ENCODE measurements at regions not wholly inside any gene's neighbourhood (a gene's known extent, or its start where the extent isn't known, plus 50 kb on each side); places are given as distances from the start of the nearest gene placed in this dataset.
A peak's percentile ranks its signal among the peaks of the same experiment; 100 is the strongest.

GRCh38 chr18:72985686-72986085, 117.9 kb upstream of the NETO1 start:
- H3F3A ChIP-seq (ENCODE audit: low read depth), result no peaks in the 10 kb centered on the region
- H3K9me2 ChIP-seq (replicated peaks; ENCODE audit: low read depth, low read length), result no peaks in the 10 kb centered on the region
- H3K4me3 ChIP-seq (ENCODE audit: low read length, poor library complexity, severe bottlenecking), result no peak overlapping the region
- no peak overlapping the region for H3K9ac ChIP-seq (ENCODE audit: low read depth, low read length, poor library complexity, severe bottlenecking)
- peak overlapping the region; percentile 24 for H3K4me2 ChIP-seq (ENCODE audit: low read depth, low read length, poor library complexity, severe bottlenecking)
- peaks cover 3% of the 10 kb centered on the region for H3K4me1 ChIP-seq (ENCODE audit: insufficient read depth, low read length, poor library complexity, severe bottlenecking)
- TF ChIP-seq CTCF (conservative IDR thresholded peaks at IDR 0.05; ENCODE audit: low read length), result no peak
- no peak for TF ChIP-seq EZH2phosphoT487 (IDR thresholded peaks at IDR 0.05; ENCODE audit: borderline replicate concordance)
- no peaks in the 10 kb centered on the region for H3K79me2 ChIP-seq (ENCODE audit: insufficient read depth, low read length)
- H3K27me3 ChIP-seq (ENCODE audit: insufficient read depth, low read length, poor library complexity, severe bottlenecking), result no peaks in the 10 kb centered on the region
- H2AFZ ChIP-seq (ENCODE audit: low read length), result no peak overlapping the region
- no peaks in the 10 kb centered on the region for H4K20me1 ChIP-seq (ENCODE audit: insufficient read depth, low read length, poor library complexity, severe bottlenecking)
- H3K9me3 ChIP-seq (ENCODE audit: insufficient read depth, low read depth, low read length), result peaks cover 18% of the 10 kb centered on the region; the same call in 1 of the 2 replicates
- H3K36me3 ChIP-seq (ENCODE audit: insufficient read depth, low read length), result no peaks in the 10 kb centered on the region

GRCh38 chr18:72984290-72984689, 116.5 kb upstream of the NETO1 start:
- Histone ChIP-seq H3K79me2 (ENCODE audit: insufficient read depth, low read length) (no peaks in the 10 kb centered on the region), H3K4me1 (ENCODE audit: insufficient read depth, low read length, poor library complexity, severe bottlenecking) (peaks cover 3% of the 10 kb centered on the region)

GRCh38 chr18:72973841-72974240, 106.1 kb upstream of the NETO1 start:
- no peaks in the 10 kb centered on the region for H3K36me3 ChIP-seq (ENCODE audit: insufficient read depth, low read length)
- no peak overlapping the region for H3K9ac ChIP-seq (ENCODE audit: low read depth, low read length, poor library complexity, severe bottlenecking)
- H3F3A ChIP-seq (ENCODE audit: low read depth), result no peaks in the 10 kb centered on the region
- no peaks in the 10 kb centered on the region for H3K9me3 ChIP-seq (ENCODE audit: insufficient read depth, low read depth, low read length)
- H3K79me2 ChIP-seq (ENCODE audit: insufficient read depth, low read length), result no peaks in the 10 kb centered on the region
- H3K4me2 ChIP-seq (ENCODE audit: low read depth, low read length, poor library complexity, severe bottlenecking), result no peak overlapping the region
- no peaks in the 10 kb centered on the region for H3K9me2 ChIP-seq (replicated peaks; ENCODE audit: low read depth, low read length)
- TF ChIP-seq EZH2phosphoT487 (IDR thresholded peaks at IDR 0.05; ENCODE audit: borderline replicate concordance) (no peak), CTCF (conservative IDR thresholded peaks at IDR 0.05; ENCODE audit: low read length) (no peak)
- no peaks in the 10 kb centered on the region for H4K20me1 ChIP-seq (ENCODE audit: insufficient read depth, low read length, poor library complexity, severe bottlenecking)
- H3K27me3 ChIP-seq (ENCODE audit: insufficient read depth, low read length, poor library complexity, severe bottlenecking), result no peaks in the 10 kb centered on the region
- no peak overlapping the region for H3K4me3 ChIP-seq (ENCODE audit: low read length, poor library complexity, severe bottlenecking)
- H3K4me1 ChIP-seq (ENCODE audit: insufficient read depth, low read length, poor library complexity, severe bottlenecking), result no peaks in the 10 kb centered on the region
- no peak overlapping the region for H2AFZ ChIP-seq (ENCODE audit: low read length)

More at GRCh38 chr18:72984290-72984689, 116.5 kb upstream of the NETO1 start:
- TF ChIP-seq EZH2phosphoT487 (IDR thresholded peaks at IDR 0.05; ENCODE audit: borderline replicate concordance), result no peak
- no peak for TF ChIP-seq CTCF (conservative IDR thresholded peaks at IDR 0.05; ENCODE audit: low read length)
- H3K36me3 ChIP-seq (ENCODE audit: insufficient read depth, low read length), result no peaks in the 10 kb centered on the region
- H3K9ac ChIP-seq (ENCODE audit: low read depth, low read length, poor library complexity, severe bottlenecking), result no peak overlapping the region
- no peak overlapping the region for H3K4me3 ChIP-seq (ENCODE audit: low read length, poor library complexity, severe bottlenecking)
- H3K27me3 ChIP-seq (ENCODE audit: insufficient read depth, low read length, poor library complexity, severe bottlenecking), result no peaks in the 10 kb centered on the region
- H2AFZ ChIP-seq (ENCODE audit: low read length), result no peak overlapping the region
- peaks cover 18% of the 10 kb centered on the region; the same call in 1 of the 2 replicates for H3K9me3 ChIP-seq (ENCODE audit: insufficient read depth, low read depth, low read length)
- no peaks in the 10 kb centered on the region for H3K9me2 ChIP-seq (replicated peaks; ENCODE audit: low read depth, low read length)
- H3K4me2 ChIP-seq (ENCODE audit: low read depth, low read length, poor library complexity, severe bottlenecking), result no peak overlapping the region
- no peaks in the 10 kb centered on the region for H4K20me1 ChIP-seq (ENCODE audit: insufficient read depth, low read length, poor library complexity, severe bottlenecking)
- H3F3A ChIP-seq (ENCODE audit: low read depth), result no peaks in the 10 kb centered on the region

Data from Loucy (cell line).